Right renal cortex interstitium (tissue), 3 donors: ENCODE measurements at regions not wholly inside any gene's neighbourhood (a gene's known extent, or its start where the extent isn't known, plus 50 kb on each side); places are given as distances from the start of the nearest gene placed in this dataset.

Experiments used
- DNase-seq, 3 donors: peaks; one replicate each; pipeline ENCODE4 v3.0.0-alpha.2; 2013; ENCODE audit warnings: low read depth in 3 of 3, low spot score in 2 of 3

GRCh38 chr12:97267594-97268202, 194.9 kb upstream of the RMST start:
- no peak for DNase-seq

DNA sequence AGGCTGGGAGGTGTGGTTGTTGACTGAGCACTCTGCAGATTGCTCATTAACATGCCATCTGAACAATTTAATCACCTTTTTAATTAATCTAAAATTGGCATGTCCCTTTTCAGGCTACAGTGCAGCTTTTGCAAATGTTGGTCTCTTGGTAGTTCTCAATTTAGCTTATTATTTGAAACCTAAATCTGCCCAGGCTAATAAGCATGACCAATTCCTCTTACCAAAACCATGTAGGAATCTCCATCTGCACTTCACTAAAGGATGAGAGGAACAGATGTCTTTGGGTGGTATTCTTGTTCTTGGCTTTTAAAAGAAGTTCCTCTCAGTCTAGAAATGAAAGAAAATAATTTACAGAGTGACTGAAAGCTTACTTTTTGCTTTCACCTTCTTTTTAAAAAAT, 190.1 kb upstream of the RMST start:
- DNase-seq = no peak

DNA sequence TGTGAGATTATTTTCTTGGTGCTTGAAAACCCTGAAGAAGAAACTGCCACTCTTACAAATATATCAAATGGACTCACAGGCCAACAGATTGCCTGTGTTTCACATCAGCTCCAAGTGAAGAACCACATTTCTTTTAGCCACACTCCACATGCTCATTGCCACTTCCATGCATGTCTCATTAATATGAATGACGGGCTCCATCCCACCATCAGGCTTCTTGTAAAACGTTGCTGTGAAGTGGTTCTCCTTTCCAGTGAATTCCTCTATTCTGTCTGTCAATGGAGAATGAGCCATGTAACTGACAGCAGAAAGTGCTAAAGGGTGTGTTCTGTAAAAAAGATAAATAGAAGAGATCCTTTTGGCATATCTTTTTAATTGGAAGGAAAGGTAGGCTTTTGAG, 188.2 kb upstream of the RMST start:
- DNase-seq = no peak

DNA sequence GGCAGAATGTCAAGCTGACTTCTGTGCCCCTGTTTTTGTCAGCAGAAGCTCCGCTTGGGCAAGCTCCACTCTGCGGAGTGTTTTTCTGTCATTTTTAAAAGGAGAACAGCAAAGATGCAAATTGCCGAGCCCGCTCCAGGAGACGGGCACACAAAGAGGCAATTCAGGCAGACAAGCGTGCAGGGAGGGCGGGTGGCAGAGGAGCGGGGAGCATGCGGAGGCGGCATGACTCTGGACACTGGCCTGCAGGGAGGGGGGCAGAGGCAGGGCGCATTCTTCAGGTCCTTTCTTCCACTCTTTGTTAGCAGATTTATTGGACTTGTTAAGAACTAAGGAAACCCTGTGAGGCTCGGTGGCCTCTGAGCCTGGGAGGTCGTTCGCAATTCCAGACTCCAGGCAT, 187.3 kb upstream of the RMST start:
- DNase-seq = no peak

DNA sequence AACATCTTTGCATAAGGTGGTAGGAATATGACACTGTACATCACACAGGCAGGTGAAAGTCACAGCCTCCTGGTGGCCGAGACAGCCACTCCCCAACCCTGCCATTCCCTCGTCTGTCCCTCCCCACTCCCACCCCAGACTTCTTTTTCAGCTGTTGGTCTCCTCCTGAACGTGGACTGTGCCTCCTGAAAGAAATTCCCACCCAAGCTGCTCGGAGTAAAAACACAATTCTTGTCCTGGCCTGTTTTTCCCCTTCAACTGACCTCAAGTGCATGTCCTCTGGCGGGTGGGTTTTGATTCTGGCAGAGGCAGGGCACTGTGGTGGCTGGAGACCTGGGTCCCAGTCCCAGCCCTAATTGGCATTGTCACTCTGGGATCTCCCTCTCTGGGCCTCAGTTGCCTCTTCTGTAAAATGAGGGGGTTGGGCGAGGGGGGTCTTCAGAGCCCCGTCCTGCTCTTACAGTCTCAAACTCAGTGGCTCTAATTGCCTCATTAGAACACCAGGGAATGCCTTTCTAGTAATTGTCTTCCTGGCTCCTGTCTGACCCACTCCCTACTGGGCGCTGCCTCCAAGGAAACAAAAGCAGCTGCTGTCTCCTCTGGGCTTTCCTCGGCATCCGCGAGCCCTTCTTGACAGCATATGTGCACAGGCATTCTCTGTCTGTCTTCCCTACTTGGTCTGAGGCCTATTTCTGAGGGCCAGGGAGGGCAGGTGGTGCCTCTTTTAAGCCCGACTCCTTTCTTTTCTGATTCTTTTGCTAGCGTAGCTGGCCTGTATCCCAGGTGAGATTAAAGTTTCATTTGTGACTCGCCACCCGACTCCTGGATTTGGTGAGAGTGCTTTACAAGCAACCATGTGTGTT, 186.6 kb upstream of the RMST start:
- DNase-seq = no peak

- DNase-seq = no peak
These were observed 185.8 kb upstream of the RMST start for GRCh38 chr12:97276661-97277429.

DNA sequence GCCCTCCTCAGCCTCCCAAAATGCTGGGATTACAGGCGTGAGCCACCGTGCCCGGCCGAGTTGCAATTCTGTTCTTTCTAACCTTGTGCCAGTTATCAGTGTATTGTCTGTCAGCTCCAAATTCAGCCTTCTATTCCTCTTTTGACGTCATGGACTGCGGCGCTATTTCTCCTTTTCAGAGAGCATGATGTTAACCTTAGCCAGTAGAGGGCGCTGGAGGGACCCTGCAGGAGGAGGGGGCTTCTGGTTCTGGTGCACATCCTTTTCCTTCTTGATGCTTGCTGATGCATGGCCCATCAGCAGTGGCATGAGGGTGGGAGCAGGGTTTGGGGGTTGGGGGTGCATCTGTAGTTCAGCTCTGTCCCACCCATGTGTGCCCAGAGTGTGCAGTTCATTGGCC, 179.3 kb upstream of the RMST start:
- no peak for DNase-seq

DNA sequence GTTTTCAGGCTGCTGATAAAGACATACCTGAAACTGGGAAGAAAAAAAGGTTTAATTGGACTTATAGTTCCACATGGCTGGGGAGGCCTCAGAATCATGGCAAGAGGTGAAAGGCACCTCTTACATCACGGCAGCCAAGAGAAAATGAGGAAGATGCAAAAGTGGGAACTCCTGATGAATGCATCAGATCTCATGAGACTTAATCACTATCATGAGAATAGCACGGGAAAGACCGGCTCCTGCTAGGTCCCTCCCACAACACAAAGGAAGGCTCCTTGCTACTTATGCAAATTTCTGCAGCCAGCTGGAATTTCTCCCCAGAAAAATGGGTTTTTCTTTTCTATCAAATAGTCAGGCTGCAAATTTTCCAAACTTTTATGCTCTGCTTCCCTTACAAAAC, 174.1 kb upstream of the RMST start:
- DNase-seq = no peak

DNA sequence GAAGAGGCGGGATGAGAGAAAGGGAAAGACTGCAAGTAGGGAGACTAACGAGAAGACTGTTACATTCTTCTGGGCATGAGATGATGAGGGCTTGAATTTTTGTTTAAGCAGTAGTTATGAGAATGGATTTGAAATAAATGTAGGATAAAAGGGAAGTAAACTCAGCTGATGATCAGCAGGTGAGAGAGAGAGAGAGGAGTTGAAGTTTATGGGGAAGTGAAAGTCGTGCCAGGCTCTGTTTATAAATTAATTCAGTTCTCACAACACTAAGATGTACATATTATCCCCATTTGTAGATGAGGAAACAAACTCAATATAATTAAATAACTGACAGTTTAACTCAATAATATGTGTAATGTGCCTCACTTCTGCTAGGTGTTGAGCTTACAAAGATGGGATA, 170.0 kb upstream of the RMST start:
- DNase-seq = no peak

DNA sequence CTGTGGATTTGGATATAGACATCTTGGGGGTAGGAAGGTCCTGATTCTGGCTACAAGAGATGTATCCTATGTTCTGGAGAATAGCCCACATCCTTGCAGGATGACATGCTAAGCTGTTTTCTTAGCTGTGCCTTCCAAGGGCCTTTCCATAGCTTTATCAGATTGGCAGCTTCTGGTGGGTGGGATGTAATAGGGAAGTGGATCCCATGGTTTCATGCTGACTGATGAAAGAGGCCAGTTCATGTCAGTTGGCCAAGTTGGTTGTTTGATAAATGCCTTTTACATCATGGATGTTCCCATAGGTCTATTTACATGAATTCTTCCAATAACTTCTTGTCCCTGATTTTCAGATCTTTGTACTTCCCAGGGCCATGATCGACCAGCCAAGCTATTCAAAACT, 169.1 kb upstream of the RMST start:
- DNase-seq = no peak

DNA sequence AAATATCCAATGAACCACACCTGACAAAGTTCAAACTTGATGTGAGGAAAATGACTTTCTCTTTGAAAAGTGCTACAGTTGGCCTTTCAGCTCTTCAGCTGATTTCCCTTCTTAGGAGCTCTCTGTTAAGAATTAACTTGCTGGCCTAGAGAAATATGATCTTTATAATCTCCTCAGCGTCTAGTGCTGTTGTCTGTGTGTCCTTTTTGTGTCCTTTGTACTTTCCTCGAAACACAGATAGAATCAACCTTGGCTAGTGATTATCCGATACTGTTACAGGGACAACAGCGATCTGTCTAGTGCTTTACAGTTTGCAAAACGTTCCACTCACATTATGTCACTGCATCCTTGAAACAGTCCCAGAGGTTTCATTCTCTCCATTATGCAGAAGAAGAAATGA, 162.8 kb upstream of the RMST start:
- DNase-seq = no peak

GRCh38 chr12:97300431-97300830, 162.2 kb upstream of the RMST start:
- no peak for DNase-seq

GRCh38 chr12:97300891-97301290, 161.7 kb upstream of the RMST start:
- DNase-seq = no peak

DNA sequence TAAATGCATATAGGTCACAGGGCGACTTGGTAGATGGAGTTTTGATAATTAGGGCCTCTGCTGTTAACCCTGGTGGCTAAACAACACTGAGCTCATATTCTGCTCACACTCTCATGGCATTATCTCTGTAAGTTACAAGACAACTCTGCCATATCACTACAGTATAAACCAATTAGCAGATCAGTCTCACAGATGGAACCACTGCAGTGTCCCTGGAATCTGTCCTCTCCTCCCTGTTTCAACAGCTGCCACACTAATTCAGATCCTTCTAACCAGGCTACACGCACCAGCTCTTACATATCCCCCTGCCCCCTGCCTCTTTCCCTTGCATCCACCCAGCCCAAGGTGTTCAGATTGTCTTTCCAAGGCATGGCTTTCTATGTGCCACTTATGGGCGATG, 161.0 kb upstream of the RMST start:
- DNase-seq = no peak

DNA sequence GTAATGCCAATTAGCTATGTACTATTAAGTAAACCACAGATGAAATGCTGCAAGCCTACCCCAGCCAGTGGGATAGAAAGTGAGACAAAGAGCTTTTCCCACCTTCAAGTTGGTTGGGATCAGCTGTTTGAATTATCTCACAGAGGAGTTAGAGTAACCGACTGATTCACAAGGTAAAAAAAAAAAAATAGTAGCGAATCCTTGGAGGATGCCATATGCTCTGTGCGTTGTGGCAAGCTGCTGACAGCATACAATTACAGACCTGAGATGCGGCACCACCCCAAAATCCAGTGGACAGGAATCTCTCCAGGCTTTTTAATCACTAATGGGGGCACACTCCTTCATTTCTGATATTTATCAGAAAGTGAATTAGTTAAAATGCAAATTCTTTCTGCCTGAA, 157.0 kb upstream of the RMST start:
- no peak for DNase-seq

- no peak for DNase-seq
These were observed 156.5 kb upstream of the RMST start for GRCh38 chr12:97306147-97306546.

GRCh38 chr12:97308576-97309198, 153.9 kb upstream of the RMST start:
- peak in 2 of 3 donors; percentile 20 to 32 for DNase-seq

DNA sequence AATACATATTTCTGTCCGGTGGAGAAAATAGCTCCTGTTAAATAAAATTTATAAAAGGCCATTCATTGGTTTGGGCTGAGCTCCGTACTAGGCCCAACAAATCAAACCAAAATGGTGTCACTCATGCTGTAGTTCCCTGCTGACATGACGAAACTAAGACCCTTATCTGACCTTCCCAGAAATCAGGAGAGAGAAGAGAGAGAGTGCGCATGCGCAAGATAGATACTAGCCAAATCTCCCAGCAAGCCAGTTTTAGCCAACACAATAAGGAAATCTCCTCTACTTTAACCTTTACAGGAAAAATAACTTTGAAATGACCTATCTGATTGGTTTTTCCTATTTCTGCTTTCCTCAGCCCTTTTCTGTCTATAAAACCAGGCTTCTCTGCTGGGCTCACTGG, 152.7 kb upstream of the RMST start:
- DNase-seq = no peak

DNA sequence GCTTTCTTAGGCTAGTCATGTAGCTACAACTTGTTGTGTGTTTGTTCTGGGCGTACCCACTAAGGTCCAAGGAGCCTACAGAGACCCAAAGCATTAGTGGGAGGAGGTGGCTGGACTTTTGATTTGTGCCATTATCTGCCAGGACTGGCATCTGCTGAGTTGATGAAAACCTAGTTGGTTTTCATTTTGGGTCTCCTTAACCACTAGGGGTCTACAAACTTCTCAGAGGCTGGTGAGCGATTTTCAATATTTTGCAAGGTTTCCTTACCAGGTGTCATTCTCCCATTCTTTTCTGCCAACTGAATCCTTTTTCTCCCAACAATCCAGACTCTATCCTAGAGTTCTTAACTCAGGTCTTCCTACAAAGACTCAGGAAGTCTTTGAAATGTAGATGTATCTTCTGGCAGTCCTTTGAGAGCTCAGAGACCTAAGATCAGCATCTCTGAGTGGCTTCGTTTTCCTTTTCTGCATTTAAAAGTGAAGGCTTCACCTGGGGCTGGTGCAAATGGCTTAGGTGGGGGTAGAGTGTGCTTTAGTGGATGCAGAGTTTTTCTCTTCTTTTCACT, 150.0 kb upstream of the RMST start:
- no peak for DNase-seq

DNA sequence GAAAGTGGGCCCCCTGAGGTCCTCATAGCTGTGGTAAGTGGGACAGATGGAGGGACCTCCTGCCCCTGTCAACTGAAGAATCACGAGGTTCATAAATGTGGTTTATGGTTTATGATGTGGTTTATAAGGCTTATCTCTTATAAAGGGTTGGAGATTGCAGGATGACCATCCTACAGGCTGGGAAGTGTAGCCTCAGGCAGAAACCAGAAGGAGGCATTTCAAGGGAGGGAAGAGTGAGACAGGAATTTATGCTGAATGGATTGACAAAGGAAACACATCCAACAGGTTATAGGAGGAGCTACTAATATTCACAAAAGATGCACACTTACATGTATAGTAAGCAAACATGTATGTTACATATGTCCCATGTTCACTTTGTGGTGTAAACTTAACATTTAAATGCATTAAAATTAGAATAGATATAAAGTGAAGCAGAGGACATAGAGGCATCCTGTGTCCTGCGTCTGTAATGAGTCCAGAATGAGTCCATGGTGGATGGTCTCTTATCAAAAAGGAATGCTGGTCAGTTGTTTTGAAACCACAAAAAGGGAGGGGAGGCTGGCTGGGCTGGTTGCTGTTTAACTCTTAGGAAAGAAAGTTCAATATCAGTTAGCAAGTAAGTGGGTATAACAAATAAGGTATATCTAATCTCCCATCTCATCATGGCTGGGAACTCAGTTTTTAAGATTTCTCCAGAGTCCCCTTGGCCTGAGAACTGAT, 149.0 kb upstream of the RMST start:
- no peak for DNase-seq
